ENCODE measurements at regions not wholly inside any gene's neighbourhood (a gene's known extent, or its start where the extent isn't known, plus 50 kb on each side); places are given as distances from the start of the nearest gene placed in this dataset.

GRCh38 chr2:174656035-174656434 lies 58.4 kb upstream of the WIPF1 start:
- no peak for TF ChIP-seq CTCF (IDR thresholded peaks at IDR 0.05; ENCODE audit: extremely low read depth, low read depth, low read length)
- Histone ChIP-seq H3K4me3 (ENCODE audit: insufficient read depth, low read length) (no peak overlapping the region), H3K27me3 (ENCODE audit: insufficient read depth, low read length) (no peaks in the 10 kb centered on the region), H2AFZ (ENCODE audit: low read length) (no peak overlapping the region), H3K4me2 (ENCODE audit: insufficient read depth, low read length) (no peak overlapping the region), H3K36me3 (ENCODE audit: insufficient read depth, low read length) (no peaks in the 10 kb centered on the region), H3K9me3 (ENCODE audit: low read depth, low read length) (peaks cover 7% of the 10 kb centered on the region), H4K20me1 (ENCODE audit: insufficient read depth, low read length) (no peaks in the 10 kb centered on the region), H3K79me2 (ENCODE audit: insufficient read depth, low read length) (peaks cover 58% of the 10 kb centered on the region), H3K4me1 (ENCODE audit: insufficient read depth, low read length) (peaks cover 8% of the 10 kb centered on the region), H3K27ac (ENCODE audit: low read depth, low read length) (no peak overlapping the region)
- no peak for DNase-seq (ENCODE audit: insufficient read length, low spot score, missing footprints)

DNA sequence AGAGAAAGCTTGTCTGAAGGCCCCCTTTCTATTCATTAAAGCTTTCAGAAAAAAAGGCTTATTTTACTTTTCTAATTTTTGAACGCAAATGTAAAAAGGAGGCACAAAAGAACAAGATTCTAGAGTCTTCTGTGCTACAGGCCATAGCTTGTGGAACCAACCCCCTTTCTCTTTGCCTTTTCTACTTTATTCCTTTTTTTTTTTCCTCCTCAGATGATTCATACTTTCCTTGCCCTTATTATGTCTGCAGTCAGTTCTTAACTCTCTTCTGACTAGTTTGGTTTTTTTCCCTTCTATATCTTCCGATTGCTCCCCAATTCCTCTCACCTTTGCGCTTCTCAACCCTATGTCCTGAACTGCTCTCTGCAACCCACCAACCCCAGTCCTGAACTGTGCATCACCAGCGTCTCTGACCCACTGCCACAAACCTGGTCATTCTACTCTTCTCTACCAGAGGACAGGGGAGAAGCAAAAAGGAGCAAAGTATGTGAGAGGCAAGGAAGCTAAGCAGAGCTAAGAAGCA lies 56.9 kb upstream of the WIPF1 start:
- no peak overlapping the region for H2AFZ ChIP-seq (ENCODE audit: low read length)
- no peaks in the 10 kb centered on the region for H3K27me3 ChIP-seq (ENCODE audit: insufficient read depth, low read length)
- peaks cover 65% of the 10 kb centered on the region for H3K79me2 ChIP-seq (ENCODE audit: insufficient read depth, low read length)

DNA sequence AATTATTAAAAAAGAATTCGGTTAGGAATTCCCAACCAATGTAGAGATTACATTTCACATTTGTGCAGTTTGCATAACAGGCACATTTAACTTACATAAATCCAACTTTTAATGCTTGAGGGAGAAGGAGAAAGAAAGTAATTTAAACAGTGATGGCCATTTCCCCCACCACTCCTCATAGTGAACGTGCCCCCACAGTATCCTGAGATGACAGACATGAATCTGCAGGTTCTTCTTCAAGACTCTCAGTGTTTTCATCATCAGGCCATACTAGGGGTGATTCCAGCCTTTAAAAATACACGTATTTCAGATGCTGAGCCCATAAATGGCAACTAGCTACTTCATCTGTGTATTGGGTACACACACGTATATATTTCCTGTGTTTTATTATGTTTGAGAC lies 51.3 kb upstream of the WIPF1 start:
- no peak overlapping the region for H3K4me2 ChIP-seq (ENCODE audit: insufficient read depth, low read length)
- H3K79me2 ChIP-seq (ENCODE audit: insufficient read depth, low read length): peaks cover 51% of the 10 kb centered on the region
- no peaks in the 10 kb centered on the region for H3K4me1 ChIP-seq (ENCODE audit: insufficient read depth, low read length)
- no peaks in the 10 kb centered on the region for H3K36me3 ChIP-seq (ENCODE audit: insufficient read depth, low read length)
- H4K20me1 ChIP-seq (ENCODE audit: insufficient read depth, low read length): no peaks in the 10 kb centered on the region
- no peak overlapping the region for H3K27ac ChIP-seq (ENCODE audit: low read depth, low read length)
- no peaks in the 10 kb centered on the region for H3K9me3 ChIP-seq (ENCODE audit: low read depth, low read length)
- no peak for TF ChIP-seq CTCF (IDR thresholded peaks at IDR 0.05; ENCODE audit: extremely low read depth, low read depth, low read length)
- no peak overlapping the region for H3K4me3 ChIP-seq (ENCODE audit: insufficient read depth, low read length)
- no peaks in the 10 kb centered on the region for H3K27me3 ChIP-seq (ENCODE audit: insufficient read depth, low read length)
- no peak overlapping the region for H2AFZ ChIP-seq (ENCODE audit: low read length)
- no peak for DNase-seq (ENCODE audit: insufficient read length, low spot score, missing footprints)

More for the DNA sequence above, 56.9 kb upstream of the WIPF1 start:
- H3K4me2 ChIP-seq (ENCODE audit: insufficient read depth, low read length): no peak overlapping the region
- H3K27ac ChIP-seq (ENCODE audit: low read depth, low read length): peak overlapping the region; percentile 37
- no peaks in the 10 kb centered on the region for H3K36me3 ChIP-seq (ENCODE audit: insufficient read depth, low read length)
- H3K4me1 ChIP-seq (ENCODE audit: insufficient read depth, low read length): peaks cover 8% of the 10 kb centered on the region
- H4K20me1 ChIP-seq (ENCODE audit: insufficient read depth, low read length): no peaks in the 10 kb centered on the region
- peaks cover 7% of the 10 kb centered on the region for H3K9me3 ChIP-seq (ENCODE audit: low read depth, low read length)
- DNase-seq (ENCODE audit: insufficient read length, low spot score, missing footprints): peak; percentile 66
- H3K4me3 ChIP-seq (ENCODE audit: insufficient read depth, low read length): no peak overlapping the region
- no peak for TF ChIP-seq CTCF (IDR thresholded peaks at IDR 0.05; ENCODE audit: extremely low read depth, low read depth, low read length)

All from osteoblast (primary cell).